IMR-90 (cell line): ENCODE measurements at regions not wholly inside any gene's neighbourhood (a gene's known extent, or its start where the extent isn't known, plus 50 kb on each side); places are given as distances from the start of the nearest gene placed in this dataset.

Experiments used
- ATAC-seq: fragments of 200-7000 bp; cut with Tn5 transposase; 2 replicates; pipeline ENCODE4 v1.9.1; 2020; ENCODE audit warnings: low read depth, mild to moderate bottlenecking, moderate library complexity
- BruUV-seq: library from RNA; stranded (reverse); fragments of 400-500 nt; replicated peaks from 2 replicates; lab custom pipeline; 2021; lab: Mats Ljungman, UMichigan
- CTCF ChIA-PET: fragments of 300-600 bp; formaldehyde crosslinking; extraction: SDS; loops from one replicate; lab custom pipeline; 2021; ENCODE audit warnings: antibody characterized with exemption; lab: Yijun Ruan, JAX
- POLR2A ChIA-PET: fragments of 300-600 bp; sonication (Branson Sonifier 250); formaldehyde crosslinking; loops from one replicate; lab custom pipeline; 2022; ENCODE audit warnings: antibody characterized with exemption; ENCODE audit not compliant: unreplicated experiment; lab: Charles Lee
- DNase-seq: peaks from one replicate; pipeline ENCODE4 v3.0.0; 2013
- H2AFZ ChIP-seq: replicated peaks from 2 replicates; pipeline ENCODE3; 2013; ENCODE audit warnings: low read length, mild to moderate bottlenecking; ENCODE audit not compliant: poor library complexity
- H2AK5ac ChIP-seq: 2 replicates; pipeline ENCODE4 v1.6.1; 2013; ENCODE audit warnings: low read depth, low read length, inconsistent platforms
- H2AK9ac ChIP-seq: replicated peaks from 2 replicates; pipeline ENCODE3; 2013; ENCODE audit warnings: mild to moderate bottlenecking, low read depth, low read length, moderate library complexity; ENCODE audit not compliant: poor library complexity
- H2BK120ac ChIP-seq: 2 replicates; pipeline ENCODE4 v1.6.1; 2013; ENCODE audit warnings: low read depth, low read length, inconsistent platforms
- H2BK15ac ChIP-seq: 3 replicates; pipeline ENCODE4 v1.6.1; 2013; ENCODE audit warnings: low read depth, low read length, inconsistent platforms
- H2BK20ac ChIP-seq: 2 replicates; pipeline ENCODE4 v1.6.1; 2013; ENCODE audit warnings: low read depth, mild to moderate bottlenecking, inconsistent platforms, low read length, moderate library complexity
- H2BK5ac ChIP-seq: 2 replicates; pipeline ENCODE4 v1.6.1; 2013; ENCODE audit warnings: mild to moderate bottlenecking, low read depth, low read length, inconsistent platforms; ENCODE audit not compliant: poor library complexity, severe bottlenecking
- H3K14ac ChIP-seq: replicated peaks from 2 replicates; pipeline ENCODE4 v1.6.1; 2013; ENCODE audit warnings: low read depth, low read length, inconsistent platforms
- H3K18ac ChIP-seq: 2 replicates; pipeline ENCODE4 v1.6.1; 2013; ENCODE audit warnings: low read depth, low read length, control low read depth
- H3K23ac ChIP-seq: 2 replicates; pipeline ENCODE4 v1.6.1; 2013; ENCODE audit warnings: low read depth, low read length, inconsistent platforms
- H3K27ac ChIP-seq: 2 replicates; pipeline ENCODE4 v1.5.1; 2013; ENCODE audit warnings: mild to moderate bottlenecking, control low read depth, low read length; ENCODE audit not compliant: insufficient read depth
- H3K27me3 ChIP-seq: 2 replicates; pipeline ENCODE4 v1.6.1; 2013; ENCODE audit warnings: low read length; ENCODE audit not compliant: control insufficient read depth, insufficient read depth
- H3K36me3 ChIP-seq: 2 replicates; pipeline ENCODE4 v1.6.1; 2013; ENCODE audit warnings: low read length, mixed read lengths; ENCODE audit not compliant: control insufficient read depth, insufficient read depth
- H3K4ac ChIP-seq: 2 replicates; pipeline ENCODE4 v1.6.1; 2013; ENCODE audit warnings: low read depth, low read length, inconsistent platforms
- H3K4me1 ChIP-seq: 2 replicates; pipeline ENCODE4 v1.6.1; 2013; ENCODE audit warnings: low read length, mixed read lengths; ENCODE audit not compliant: control insufficient read depth, insufficient read depth
- H3K4me2 ChIP-seq: 2 replicates; pipeline ENCODE4 v1.6.1; 2013; ENCODE audit warnings: low read depth, mild to moderate bottlenecking, control low read depth, low read length, moderate library complexity
- H3K4me3 ChIP-seq: 2 replicates; pipeline ENCODE4 v1.5.1; 2013; ENCODE audit warnings: low read depth, mild to moderate bottlenecking, control low read depth, low read length, moderate library complexity; ENCODE audit not compliant: insufficient read depth
- H3K56ac ChIP-seq: 2 replicates; pipeline ENCODE4 v1.6.1; 2013; ENCODE audit warnings: low read length, inconsistent platforms; ENCODE audit not compliant: insufficient read depth; ENCODE audit errors: extremely low read depth
- H3K79me1 ChIP-seq, 2 experiments: 2 replicates each; pipeline ENCODE4 v1.6.1; 2013; ENCODE audit warnings: low read length in 2 of 2, inconsistent platforms in 1 of 2, low read depth in 1 of 2
- H3K9ac ChIP-seq: 2 replicates; pipeline ENCODE4 v1.6.1; 2013; ENCODE audit warnings: low read depth, low read length, control low read depth
- H3K9me1 ChIP-seq: 2 replicates; pipeline ENCODE4 v1.6.1; 2013; ENCODE audit warnings: low read length, inconsistent platforms; ENCODE audit not compliant: insufficient read depth
- H3K9me3 ChIP-seq: 2 replicates; pipeline ENCODE4 v1.6.1; 2013; ENCODE audit warnings: low read length; ENCODE audit not compliant: control insufficient read depth, insufficient read depth
- H4K20me1 ChIP-seq: 2 replicates; pipeline ENCODE4 v1.6.1; 2013; ENCODE audit warnings: low read length, inconsistent platforms; ENCODE audit not compliant: insufficient read depth
- H4K5ac ChIP-seq: 2 replicates; pipeline ENCODE4 v1.6.1; 2013; ENCODE audit warnings: mild to moderate bottlenecking, low read depth, low read length, control low read depth
- H4K8ac ChIP-seq, 2 experiments: 2 replicates each; pipeline ENCODE4 v1.6.1; 2013; ENCODE audit warnings: low read depth in 2 of 2, low read length in 2 of 2, control low read depth in 1 of 2, inconsistent platforms in 1 of 2
- H4K91ac ChIP-seq: 2 replicates; pipeline ENCODE4 v1.6.1; 2013; ENCODE audit warnings: low read depth, low read length, inconsistent platforms; ENCODE audit not compliant: insufficient read depth
- CHD1 ChIP-seq: IDR thresholded peaks from 2 replicates; pipeline ENCODE4 v1.6.1; 2012; ENCODE audit warnings: low read depth, low read length, improper control_type of control experiment
- MAZ ChIP-seq: IDR thresholded peaks from 2 replicates; pipeline ENCODE4 v1.6.1; 2012; ENCODE audit warnings: low read depth, mild to moderate bottlenecking, low read length, improper control_type of control experiment, moderate library complexity, borderline replicate concordance
- NFE2L2 ChIP-seq: fragments of 150-350 bp; IDR thresholded peaks from 2 replicates; pipeline ENCODE4 v1.6.1; 2016; ENCODE audit warnings: low read depth, mild to moderate bottlenecking, low read length
- POLR2A ChIP-seq: IDR thresholded peaks from 2 replicates; pipeline ENCODE4 v1.6.1; 2012; ENCODE audit warnings: mild to moderate bottlenecking, low read depth, low read length
- RAD21 ChIP-seq: IDR thresholded peaks from 2 replicates; pipeline ENCODE4 v1.6.1; 2012; ENCODE audit warnings: low read length, improper control_type of control experiment
- SMC3 ChIP-seq: fragments of 150-350 bp; IDR thresholded peaks from 2 replicates; pipeline ENCODE4 v1.6.1; 2016; ENCODE audit warnings: low read depth, mild to moderate bottlenecking, antibody characterized with exemption, low read length, moderate library complexity
- WGBS, 2 experiments: methylation state at CpG; one replicate each; pipeline versions ENCODE4 v1.1.5 to v1.1.7; 2013; ENCODE audit warnings: missing lambda C conversion rate in 2 of 2; ENCODE audit not compliant: insufficient read length in 1 of 2; ENCODE audit errors: extremely low coverage in 2 of 2; 5-methylcytosine and 5-hydroxymethylcytosine counted together
- dilution Hi-C: fragments of 300-500 bp; cut with HindIII; formaldehyde crosslinking; loops from one replicate; pipeline ENCODE4 v1.14.3; 2018; ENCODE audit warnings: low sequenced_read_pairs; ENCODE audit not compliant: unreplicated experiment
- in situ Hi-C: fragments of 300-500 bp; cut with MboI; formaldehyde crosslinking; loops from 3 replicates; pipeline ENCODE4 v1.14.3; 2019; ENCODE audit warnings: low sequenced_read_pairs, inconsistent platforms, mixed read lengths
- intact Hi-C: fragments of 100-400 bp; cut with micrococcal nuclease; formaldehyde crosslinking; loops from 2 replicates; pipeline ENCODE4 v1.10.0; 2022
- TF ChIP-seq, protein P1 (sequence below): fragments of 150-350 bp; IDR thresholded peaks from 2 replicates; pipeline ENCODE4 v1.6.1; 2017; ENCODE audit warnings: mild to moderate bottlenecking, antibody characterized with exemption, low read length, low read depth

DNA sequence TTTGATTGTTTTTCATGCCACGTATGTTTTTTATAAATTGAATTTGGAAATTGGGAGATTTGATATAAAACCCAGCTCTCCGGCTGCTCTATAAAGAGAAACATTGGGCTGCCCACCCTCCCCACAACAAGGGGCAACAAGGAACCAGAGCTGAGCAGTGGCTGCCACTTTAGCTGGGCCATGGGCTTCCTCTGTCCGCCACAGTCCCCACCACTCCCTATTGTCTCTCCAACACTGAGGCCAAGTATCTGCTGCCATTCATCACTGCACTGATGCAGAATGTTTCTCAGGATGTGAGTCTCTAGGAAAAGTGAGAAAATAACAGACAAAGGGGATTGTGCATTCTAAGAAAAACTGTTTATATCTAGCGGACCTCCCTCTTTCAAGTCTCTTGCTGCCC, 106.8 kb downstream of the LITAF start:
- no peak overlapping the region for H3K27ac ChIP-seq
- CTCF ChIA-PET, result interaction anchor here (0.6 kb wide), 1 partner anchor 49 kb away, joined by 3 read pairs; no protein-coding TSS in a partner anchor
- in situ Hi-C loops, result no loop called here
- no peaks in the 10 kb centered on the region for H4K20me1 ChIP-seq
- no peaks in the 10 kb centered on the region for H3K36me3 ChIP-seq
- no peak overlapping the region for H4K5ac ChIP-seq
- peaks cover 3% of the 10 kb centered on the region; the same call in 1 of the 2 replicates for H3K9me1 ChIP-seq
- H2BK120ac ChIP-seq, result no peak overlapping the region
- H3K18ac ChIP-seq, result no peak overlapping the region
- H2BK5ac ChIP-seq, result no peak overlapping the region
- H3K23ac ChIP-seq, result no peak overlapping the region
- no peak overlapping the region for H3K56ac ChIP-seq
- no peak overlapping the region for H4K91ac ChIP-seq
- DNase-seq, result no peak
- no TSS peak for BruUV-seq
- H2AFZ ChIP-seq, result no peak overlapping the region
- H3K4me1 ChIP-seq, result peaks cover 3% of the 10 kb centered on the region; the same call in 1 of the 2 replicates
- H2BK20ac ChIP-seq, result no peak overlapping the region
- no peak overlapping the region for H3K14ac ChIP-seq
- TF ChIP-seq SMC3 (no peak), RAD21 (no peak), NFE2L2 (no peak), CHD1 (no peak), MAZ (no peak), POLR2A (no peak)
- TF ChIP-seq, protein P1, sequence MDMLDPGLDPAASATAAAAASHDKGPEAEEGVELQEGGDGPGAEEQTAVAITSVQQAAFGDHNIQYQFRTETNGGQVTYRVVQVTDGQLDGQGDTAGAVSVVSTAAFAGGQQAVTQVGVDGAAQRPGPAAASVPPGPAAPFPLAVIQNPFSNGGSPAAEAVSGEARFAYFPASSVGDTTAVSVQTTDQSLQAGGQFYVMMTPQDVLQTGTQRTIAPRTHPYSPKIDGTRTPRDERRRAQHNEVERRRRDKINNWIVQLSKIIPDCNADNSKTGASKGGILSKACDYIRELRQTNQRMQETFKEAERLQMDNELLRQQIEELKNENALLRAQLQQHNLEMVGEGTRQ, result no peak
- H3K4ac ChIP-seq, result no peak overlapping the region
- ATAC-seq, result no peak
- 100% methylated on average over 1 of the region's 4 CpGs; no CpG with 5 or more reads in 1 of the 2 experiments for WGBS, 2 experiments
- intact Hi-C loops, result loop anchor here (10.0 kb wide), 1 partner anchor 55 kb away; no protein-coding TSS in a partner anchor
- no peak overlapping the region for H3K4me2 ChIP-seq
- H3K9ac ChIP-seq, result no peak overlapping the region
- H3K9me3 ChIP-seq, result no peaks in the 10 kb centered on the region; the same call in 1 of the 2 replicates
- no peak overlapping the region for H3K4me3 ChIP-seq
- peaks cover 2% of the 10 kb centered on the region; the same call in 1 of the 2 replicates for H3K27me3 ChIP-seq
- POLR2A ChIA-PET, result no interaction called here
- no peak overlapping the region for H2BK15ac ChIP-seq
- H2AK5ac ChIP-seq, result no peak overlapping the region
- dilution Hi-C loops, result no loop called here
- H4K8ac ChIP-seq, result no peak overlapping the region
- no peak overlapping the region for H2AK9ac ChIP-seq
- H3K79me1 ChIP-seq, result no peaks in the 10 kb centered on the region
